ENCODE measurements at regions not wholly inside any gene's neighbourhood (a gene's known extent, or its start where the extent isn't known, plus 50 kb on each side); places are given as distances from the start of the nearest gene placed in this dataset.
"Not testable (repeated sequence)": the region's sequence is repeated elsewhere in the genome, so short reads cannot be mapped to it uniquely, and the experiment has no call there.

DNA sequence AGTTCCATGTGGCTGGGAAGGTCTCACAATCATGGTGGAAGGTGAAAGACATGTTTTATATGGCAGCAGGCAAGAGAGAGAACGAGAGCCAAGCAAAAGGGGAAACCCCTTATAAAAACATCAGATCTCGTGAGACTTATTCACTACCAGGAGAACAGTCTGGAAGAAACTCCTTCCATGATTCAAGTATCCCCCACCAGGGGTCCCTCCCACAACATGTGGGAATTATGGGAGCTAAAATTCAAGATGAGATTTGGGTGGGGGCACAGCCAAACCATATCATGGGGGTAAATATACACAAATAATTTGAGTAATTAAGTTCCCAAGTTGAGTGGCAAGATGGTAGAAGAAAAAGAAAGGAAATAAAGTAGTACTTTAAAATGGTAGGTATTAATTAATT, 91.0 kb upstream of the CCDC91 start:
- H3K27me3 ChIP-seq (ENCODE audit: insufficient read depth, low read length); ATAC-seq; POLR2A ChIA-PET; intact Hi-C loops (cut with micrococcal nuclease); H3K27ac ChIP-seq (ENCODE audit: low read depth, low read length); H3K9me3 ChIP-seq (ENCODE audit: control insufficient read depth in 1 of 2, insufficient read depth in 1 of 2, low read depth in 1 of 2, low read length in 2 of 2); H3K79me2 ChIP-seq (ENCODE audit: insufficient read depth, low read length); BruUV-seq (replicated peaks); CTCF ChIA-PET; H3K4me1 ChIP-seq (ENCODE audit: control insufficient read depth in 1 of 2, insufficient read depth in 2 of 2, low read length in 2 of 2); H3K4me3 ChIP-seq (replicated peaks in 1 of 2; ENCODE audit: low read depth in 1 of 2, low read length in 2 of 2); H3K9me2 ChIP-seq (ENCODE audit: insufficient read depth); H3K9ac ChIP-seq (ENCODE audit: low read length); RAD21 ChIA-PET (ENCODE audit: low non-redundant PET in 1 of 2, low total read pairs in 2 of 2, uncharacterized antibody in 2 of 2, unreplicated experiment in 2 of 2); H3K36me3 ChIP-seq (ENCODE audit: control insufficient read depth in 1 of 2, insufficient read depth in 2 of 2, low read length in 2 of 2); H4K20me1 ChIP-seq (ENCODE audit: insufficient read depth); DNase-seq (ENCODE audit: low read depth, low spot score); H2AFZ ChIP-seq (ENCODE audit: low read depth, low read length, poor library complexity, severe bottlenecking); H3K4me2 ChIP-seq (ENCODE audit: low read length): not testable (repeated sequence)
- peak; percentile 9; the same call in 1 of the 2 replicates for TF ChIP-seq RAD21 (IDR thresholded peaks at IDR 0.05; ENCODE audit: low read depth)

DNA sequence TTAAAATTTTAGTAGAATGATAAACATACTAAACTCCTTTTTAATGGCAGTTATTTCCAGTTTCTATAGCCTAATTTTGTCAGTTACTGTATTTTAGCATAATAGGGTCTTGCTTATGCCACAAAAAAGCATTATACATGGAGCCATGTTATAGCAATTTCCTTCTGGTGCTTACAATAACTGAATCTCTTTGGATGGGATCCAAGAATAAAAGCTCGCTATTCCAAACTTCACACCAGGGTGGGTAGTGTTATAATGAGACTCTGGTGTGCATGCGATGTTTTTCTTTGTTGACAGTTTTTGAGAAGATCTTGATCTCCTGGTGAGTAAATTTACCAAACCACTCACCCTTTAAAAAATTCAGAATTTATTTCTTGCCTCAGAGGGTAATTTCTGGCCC, 90.4 kb upstream of the CCDC91 start:
- no peaks in the 10 kb centered on the region for H3K9me2 ChIP-seq (ENCODE audit: insufficient read depth)
- no peak overlapping the region for H3K27ac ChIP-seq (ENCODE audit: low read depth, low read length)
- TF ChIP-seq JUND (IDR thresholded peaks at IDR 0.05), result no peak
- TF ChIP-seq TCF7L2 (IDR thresholded peaks at IDR 0.05; ENCODE audit: borderline replicate concordance, extremely low read depth, insufficient read depth, insufficient read length), result no peak
- no peak for TF ChIP-seq ZFX (IDR thresholded peaks at IDR 0.05)
- TF ChIP-seq FOSL1 (IDR thresholded peaks at IDR 0.05; ENCODE audit: low read depth), result no peak
- TF ChIP-seq, protein P1, sequence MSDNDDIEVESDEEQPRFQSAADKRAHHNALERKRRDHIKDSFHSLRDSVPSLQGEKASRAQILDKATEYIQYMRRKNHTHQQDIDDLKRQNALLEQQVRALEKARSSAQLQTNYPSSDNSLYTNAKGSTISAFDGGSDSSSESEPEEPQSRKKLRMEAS (IDR thresholded peaks at IDR 0.05), result no peak
- TF ChIP-seq, protein P2, sequence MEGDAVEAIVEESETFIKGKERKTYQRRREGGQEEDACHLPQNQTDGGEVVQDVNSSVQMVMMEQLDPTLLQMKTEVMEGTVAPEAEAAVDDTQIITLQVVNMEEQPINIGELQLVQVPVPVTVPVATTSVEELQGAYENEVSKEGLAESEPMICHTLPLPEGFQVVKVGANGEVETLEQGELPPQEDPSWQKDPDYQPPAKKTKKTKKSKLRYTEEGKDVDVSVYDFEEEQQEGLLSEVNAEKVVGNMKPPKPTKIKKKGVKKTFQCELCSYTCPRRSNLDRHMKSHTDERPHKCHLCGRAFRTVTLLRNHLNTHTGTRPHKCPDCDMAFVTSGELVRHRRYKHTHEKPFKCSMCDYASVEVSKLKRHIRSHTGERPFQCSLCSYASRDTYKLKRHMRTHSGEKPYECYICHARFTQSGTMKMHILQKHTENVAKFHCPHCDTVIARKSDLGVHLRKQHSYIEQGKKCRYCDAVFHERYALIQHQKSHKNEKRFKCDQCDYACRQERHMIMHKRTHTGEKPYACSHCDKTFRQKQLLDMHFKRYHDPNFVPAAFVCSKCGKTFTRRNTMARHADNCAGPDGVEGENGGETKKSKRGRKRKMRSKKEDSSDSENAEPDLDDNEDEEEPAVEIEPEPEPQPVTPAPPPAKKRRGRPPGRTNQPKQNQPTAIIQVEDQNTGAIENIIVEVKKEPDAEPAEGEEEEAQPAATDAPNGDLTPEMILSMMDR (IDR thresholded peaks at IDR 0.05 in 2 of 3, conservative IDR thresholded peaks at IDR 0.05 in 1 of 3; ENCODE audit: borderline replicate concordance in 1 of 3, insufficient read depth in 1 of 3, low read depth in 2 of 3, low read length in 2 of 3), result no peak
- TF ChIP-seq, protein P3, sequence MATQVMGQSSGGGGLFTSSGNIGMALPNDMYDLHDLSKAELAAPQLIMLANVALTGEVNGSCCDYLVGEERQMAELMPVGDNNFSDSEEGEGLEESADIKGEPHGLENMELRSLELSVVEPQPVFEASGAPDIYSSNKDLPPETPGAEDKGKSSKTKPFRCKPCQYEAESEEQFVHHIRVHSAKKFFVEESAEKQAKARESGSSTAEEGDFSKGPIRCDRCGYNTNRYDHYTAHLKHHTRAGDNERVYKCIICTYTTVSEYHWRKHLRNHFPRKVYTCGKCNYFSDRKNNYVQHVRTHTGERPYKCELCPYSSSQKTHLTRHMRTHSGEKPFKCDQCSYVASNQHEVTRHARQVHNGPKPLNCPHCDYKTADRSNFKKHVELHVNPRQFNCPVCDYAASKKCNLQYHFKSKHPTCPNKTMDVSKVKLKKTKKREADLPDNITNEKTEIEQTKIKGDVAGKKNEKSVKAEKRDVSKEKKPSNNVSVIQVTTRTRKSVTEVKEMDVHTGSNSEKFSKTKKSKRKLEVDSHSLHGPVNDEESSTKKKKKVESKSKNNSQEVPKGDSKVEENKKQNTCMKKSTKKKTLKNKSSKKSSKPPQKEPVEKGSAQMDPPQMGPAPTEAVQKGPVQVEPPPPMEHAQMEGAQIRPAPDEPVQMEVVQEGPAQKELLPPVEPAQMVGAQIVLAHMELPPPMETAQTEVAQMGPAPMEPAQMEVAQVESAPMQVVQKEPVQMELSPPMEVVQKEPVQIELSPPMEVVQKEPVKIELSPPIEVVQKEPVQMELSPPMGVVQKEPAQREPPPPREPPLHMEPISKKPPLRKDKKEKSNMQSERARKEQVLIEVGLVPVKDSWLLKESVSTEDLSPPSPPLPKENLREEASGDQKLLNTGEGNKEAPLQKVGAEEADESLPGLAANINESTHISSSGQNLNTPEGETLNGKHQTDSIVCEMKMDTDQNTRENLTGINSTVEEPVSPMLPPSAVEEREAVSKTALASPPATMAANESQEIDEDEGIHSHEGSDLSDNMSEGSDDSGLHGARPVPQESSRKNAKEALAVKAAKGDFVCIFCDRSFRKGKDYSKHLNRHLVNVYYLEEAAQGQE (IDR thresholded peaks at IDR 0.05; ENCODE audit: low read depth), result no peak
- TF ChIP-seq CBX3 (IDR thresholded peaks at IDR 0.05; ENCODE audit: low read depth), result no peak
- TF ChIP-seq EZH2phosphoT487 (IDR thresholded peaks at IDR 0.05; ENCODE audit: borderline replicate concordance), result no peak
- TF ChIP-seq ELF1 (IDR thresholded peaks at IDR 0.05; ENCODE audit: borderline replicate concordance, low read depth), result no peak
- TF ChIP-seq RAD21 (IDR thresholded peaks at IDR 0.05; ENCODE audit: low read depth), result no peak
- POLR2A ChIA-PET, result no interaction called here
- H4K20me1 ChIP-seq (ENCODE audit: insufficient read depth), result no peaks in the 10 kb centered on the region
- H3K9ac ChIP-seq (ENCODE audit: low read length), result no peak overlapping the region
- H3K79me2 ChIP-seq (ENCODE audit: insufficient read depth, low read length), result no peaks in the 10 kb centered on the region
- CTCF ChIA-PET, result no interaction called here
- H3K4me1 ChIP-seq (ENCODE audit: control insufficient read depth in 1 of 2, insufficient read depth in 2 of 2, low read length in 2 of 2), result no peaks in the 10 kb centered on the region
- H3K27me3 ChIP-seq (ENCODE audit: insufficient read depth, low read length), result no peaks in the 10 kb centered on the region
- no peaks in the 10 kb centered on the region for H3K9me3 ChIP-seq (ENCODE audit: control insufficient read depth in 1 of 2, insufficient read depth in 1 of 2, low read depth in 1 of 2, low read length in 2 of 2)
- no peaks in the 10 kb centered on the region for H3K36me3 ChIP-seq (ENCODE audit: control insufficient read depth in 1 of 2, insufficient read depth in 2 of 2, low read length in 2 of 2)
- no peak overlapping the region for H3K4me2 ChIP-seq (ENCODE audit: low read length)
- intact Hi-C loops (cut with micrococcal nuclease), result no loop called here
- H2AFZ ChIP-seq (ENCODE audit: low read depth, low read length, poor library complexity, severe bottlenecking), result no peak overlapping the region
- DNase-seq (ENCODE audit: low read depth, low spot score), result no peak
- ATAC-seq, result no peak
- RAD21 ChIA-PET (ENCODE audit: low non-redundant PET in 1 of 2, low total read pairs in 2 of 2, uncharacterized antibody in 2 of 2, unreplicated experiment in 2 of 2), result no interaction called here
- no peak overlapping the region for H3K4me3 ChIP-seq (replicated peaks in 1 of 2; ENCODE audit: low read depth in 1 of 2, low read length in 2 of 2)
- no TSS peak for BruUV-seq (replicated peaks)

Data from HCT116 (cell line).